NOMO-1 treated with dmso at 0.1 percent for 144 hours (cell line): ENCODE measurements at regions not wholly inside any gene's neighbourhood (a gene's known extent, or its start where the extent isn't known, plus 50 kb on each side); places are given as distances from the start of the nearest gene placed in this dataset.
"Not testable (repeated sequence)": the region's sequence is repeated elsewhere in the genome, so short reads cannot be mapped to it uniquely, and the experiment has no call there.

Experiments
- DNase-seq: peaks from one replicate; lab custom pipeline; 2025; ENCODE audit not compliant: unreplicated experiment; lab: John Stamatoyannopoulos, UW

- no peak for DNase-seq
Observed at GRCh38 chr18:30245766-30246455, 796.6 kb downstream of the DSC3 start.

GRCh38 chr18:30234755-30235154, 807.8 kb downstream of the DSC3 start:
- DNase-seq = no peak

- no peak for DNase-seq
Observed at GRCh38 chr18:30211112-30211511, 831.4 kb downstream of the DSC3 start.

GRCh38 chr18:30208546-30208945, 834.0 kb downstream of the DSC3 start:
- DNase-seq = no peak

GRCh38 chr18:30192216-30192615, 850.3 kb downstream of the DSC3 start:
- no peak for DNase-seq

GRCh38 chr18:30186245-30186644, 856.3 kb downstream of the DSC3 start:
- DNase-seq = no peak

- no peak for DNase-seq
Observed at GRCh38 chr18:30177056-30177455, 865.5 kb downstream of the DSC3 start.

GRCh38 chr18:30175621-30176225, 866.8 kb downstream of the DSC3 start:
- DNase-seq = no peak

GRCh38 chr18:30175061-30175574, 867.4 kb downstream of the DSC3 start:
- no peak for DNase-seq

- DNase-seq = no peak
Observed at GRCh38 chr18:30163573-30163972, 879.0 kb downstream of the DSC3 start.

GRCh38 chr18:30160124-30160523, 882.4 kb downstream of the DSC3 start:
- DNase-seq = no peak

- no peak for DNase-seq
Observed at GRCh38 chr18:30150586-30151250, 891.8 kb downstream of the DSC3 start.

GRCh38 chr18:30149585-30149984, 893.0 kb downstream of the DSC3 start:
- no peak for DNase-seq

- DNase-seq = no peak
Observed at GRCh38 chr18:30142870-30143269, 899.7 kb downstream of the DSC3 start.

- no peak for DNase-seq
Observed at GRCh38 chr18:30142248-30142647, 900.3 kb downstream of the DSC3 start.

GRCh38 chr18:30141506-30141905, 901.0 kb downstream of the DSC3 start:
- DNase-seq = not testable (repeated sequence)

GRCh38 chr18:30139631-30140287, 902.8 kb downstream of the DSC3 start:
- no peak for DNase-seq

GRCh38 chr18:30135938-30136337, 906.6 kb downstream of the DSC3 start:
- DNase-seq = no peak

- DNase-seq = no peak
Observed at GRCh38 chr18:30134020-30134419, 908.5 kb downstream of the DSC3 start.

GRCh38 chr18:30132959-30133358, 909.6 kb downstream of the DSC3 start:
- DNase-seq = no peak

GRCh38 chr18:30121397-30121796, 921.1 kb downstream of the DSC3 start:
- no peak for DNase-seq

- DNase-seq = no peak
Observed at GRCh38 chr18:30113454-30113853, 929.1 kb downstream of the DSC3 start.
